ENCODE measurements at regions not wholly inside any gene's neighbourhood (a gene's known extent, or its start where the extent isn't known, plus 50 kb on each side); places are given as distances from the start of the nearest gene placed in this dataset.

- POLR2A ChIA-PET = no interaction called here
Observed at GRCh38 chr12:45547132-45547531, 182.4 kb upstream of the ARID2 start.

GRCh38 chr12:45547822-45548221 lies 181.7 kb upstream of the ARID2 start:
- TF ChIP-seq TARDBP (IDR thresholded peaks at IDR 0.05) (no peak), ARNT (IDR thresholded peaks at IDR 0.05) (no peak), HDGF (IDR thresholded peaks at IDR 0.05; ENCODE audit: borderline replicate concordance) (no peak), CTBP1 (IDR thresholded peaks at IDR 0.05; ENCODE audit: borderline replicate concordance) (no peak), SUZ12 (IDR thresholded peaks at IDR 0.05) (no peak), LEF1 (IDR thresholded peaks at IDR 0.05; ENCODE audit: borderline replicate concordance) (no peak), ZNF384 (IDR thresholded peaks at IDR 0.05) (no peak), FOXK2 (IDR thresholded peaks at IDR 0.05) (no peak), L3MBTL2 (conservative IDR thresholded peaks at IDR 0.05) (no peak), NFRKB (IDR thresholded peaks at IDR 0.05) (no peak), BHLHE40 (IDR thresholded peaks at IDR 0.05; ENCODE audit: borderline replicate concordance) (no peak), FOXM1 (IDR thresholded peaks at IDR 0.05; ENCODE audit: borderline replicate concordance) (no peak), FOXA1 (IDR thresholded peaks at IDR 0.05) (no peak), ELF4 (IDR thresholded peaks at IDR 0.05) (no peak), SP1 (IDR thresholded peaks at IDR 0.05) (no peak), PKNOX1 (IDR thresholded peaks at IDR 0.05) (no peak)
- no peak for DNase-seq (ENCODE audit: extremely low spot score)
- POLR2A ChIA-PET = interaction anchor here (0.6 kb wide), 1 partner anchor 376 kb away, joined by 3 read pairs; no protein-coding TSS in a partner anchor
- CTCF ChIA-PET = no interaction called here

More at GRCh38 chr12:45547132-45547531, 182.4 kb upstream of the ARID2 start:
- CTCF ChIA-PET = interaction anchor here (0.6 kb wide), 1 partner anchor 395 kb away, joined by 3 read pairs; no protein-coding TSS in a partner anchor
- TF ChIP-seq CTBP1 (IDR thresholded peaks at IDR 0.05; ENCODE audit: borderline replicate concordance) = no peak
- TF ChIP-seq ARNT (IDR thresholded peaks at IDR 0.05) = no peak
- no peak for TF ChIP-seq ZNF384 (IDR thresholded peaks at IDR 0.05)
- TF ChIP-seq BHLHE40 (IDR thresholded peaks at IDR 0.05; ENCODE audit: borderline replicate concordance) = no peak
- no peak for TF ChIP-seq TARDBP (IDR thresholded peaks at IDR 0.05)
- no peak for TF ChIP-seq FOXM1 (IDR thresholded peaks at IDR 0.05; ENCODE audit: borderline replicate concordance)
- TF ChIP-seq FOXK2 (IDR thresholded peaks at IDR 0.05) = no peak
- no peak for TF ChIP-seq NFRKB (IDR thresholded peaks at IDR 0.05)
- no peak for TF ChIP-seq HDGF (IDR thresholded peaks at IDR 0.05; ENCODE audit: borderline replicate concordance)
- TF ChIP-seq LEF1 (IDR thresholded peaks at IDR 0.05; ENCODE audit: borderline replicate concordance) = no peak
- TF ChIP-seq SUZ12 (IDR thresholded peaks at IDR 0.05) = no peak
- TF ChIP-seq ELF4 (IDR thresholded peaks at IDR 0.05) = no peak
- no peak for TF ChIP-seq FOXA1 (IDR thresholded peaks at IDR 0.05)
- TF ChIP-seq SP1 (IDR thresholded peaks at IDR 0.05) = no peak
- TF ChIP-seq PKNOX1 (IDR thresholded peaks at IDR 0.05) = no peak
- no peak for TF ChIP-seq L3MBTL2 (conservative IDR thresholded peaks at IDR 0.05)
- DNase-seq (ENCODE audit: extremely low spot score) = no peak

- CTCF ChIA-PET = no interaction called here
- POLR2A ChIA-PET = interaction anchor here (0.6 kb wide), 1 partner anchor 376 kb away, joined by 3 read pairs; no protein-coding TSS in a partner anchor
- TF ChIP-seq FOXA1 (IDR thresholded peaks at IDR 0.05) (no peak), L3MBTL2 (conservative IDR thresholded peaks at IDR 0.05) (no peak)
- DNase-seq (ENCODE audit: extremely low spot score) = no peak
Observed at GRCh38 chr12:45548426-45548825, 181.1 kb upstream of the ARID2 start.

- CTCF ChIA-PET = no interaction called here
- DNase-seq (ENCODE audit: extremely low spot score) = no peak
- POLR2A ChIA-PET = no interaction called here
- no peak for TF ChIP-seq BHLHE40 (IDR thresholded peaks at IDR 0.05; ENCODE audit: borderline replicate concordance)
- no peak for TF ChIP-seq ARNT (IDR thresholded peaks at IDR 0.05)
- no peak for TF ChIP-seq SUZ12 (IDR thresholded peaks at IDR 0.05)
- no peak for TF ChIP-seq L3MBTL2 (conservative IDR thresholded peaks at IDR 0.05)
- no peak for TF ChIP-seq PKNOX1 (IDR thresholded peaks at IDR 0.05)
- TF ChIP-seq ELF4 (IDR thresholded peaks at IDR 0.05) = no peak
- no peak for TF ChIP-seq LEF1 (IDR thresholded peaks at IDR 0.05; ENCODE audit: borderline replicate concordance)
- no peak for TF ChIP-seq TARDBP (IDR thresholded peaks at IDR 0.05)
- no peak for TF ChIP-seq CTBP1 (IDR thresholded peaks at IDR 0.05; ENCODE audit: borderline replicate concordance)
- no peak for TF ChIP-seq FOXK2 (IDR thresholded peaks at IDR 0.05)
- no peak for TF ChIP-seq SP1 (IDR thresholded peaks at IDR 0.05)
- TF ChIP-seq NFRKB (IDR thresholded peaks at IDR 0.05) = no peak
- TF ChIP-seq FOXM1 (IDR thresholded peaks at IDR 0.05; ENCODE audit: borderline replicate concordance) = no peak
- TF ChIP-seq HDGF (IDR thresholded peaks at IDR 0.05; ENCODE audit: borderline replicate concordance) = no peak
- TF ChIP-seq FOXA1 (IDR thresholded peaks at IDR 0.05) = no peak
- TF ChIP-seq ZNF384 (IDR thresholded peaks at IDR 0.05) = no peak
Observed at GRCh38 chr12:45549337-45549902, 180.1 kb upstream of the ARID2 start.

GRCh38 chr12:45553204-45553603 lies 176.3 kb upstream of the ARID2 start:
- POLR2A ChIA-PET = no interaction called here
- no peak for TF ChIP-seq L3MBTL2 (conservative IDR thresholded peaks at IDR 0.05)
- TF ChIP-seq FOXK2 (IDR thresholded peaks at IDR 0.05) = no peak
- no peak for TF ChIP-seq CTBP1 (IDR thresholded peaks at IDR 0.05; ENCODE audit: borderline replicate concordance)
- TF ChIP-seq TARDBP (IDR thresholded peaks at IDR 0.05) = no peak
- TF ChIP-seq BHLHE40 (IDR thresholded peaks at IDR 0.05; ENCODE audit: borderline replicate concordance) = no peak
- no peak for TF ChIP-seq ZNF384 (IDR thresholded peaks at IDR 0.05)
- no peak for TF ChIP-seq SUZ12 (IDR thresholded peaks at IDR 0.05)
- no peak for TF ChIP-seq ELF4 (IDR thresholded peaks at IDR 0.05)
- TF ChIP-seq PKNOX1 (IDR thresholded peaks at IDR 0.05) = no peak
- no peak for TF ChIP-seq LEF1 (IDR thresholded peaks at IDR 0.05; ENCODE audit: borderline replicate concordance)
- no peak for TF ChIP-seq HDGF (IDR thresholded peaks at IDR 0.05; ENCODE audit: borderline replicate concordance)
- TF ChIP-seq FOXM1 (IDR thresholded peaks at IDR 0.05; ENCODE audit: borderline replicate concordance) = no peak
- TF ChIP-seq FOXA1 (IDR thresholded peaks at IDR 0.05) = no peak
- TF ChIP-seq ARNT (IDR thresholded peaks at IDR 0.05) = no peak
- no peak for TF ChIP-seq SP1 (IDR thresholded peaks at IDR 0.05)
- DNase-seq (ENCODE audit: extremely low spot score) = no peak
- CTCF ChIA-PET = interaction anchor here (1.3 kb wide), 1 partner anchor 383 kb away, joined by 3 read pairs; no protein-coding TSS in a partner anchor
